Hepatocyte (in vitro differentiated cells): ENCODE measurements at regions not wholly inside any gene's neighbourhood (a gene's known extent, or its start where the extent isn't known, plus 50 kb on each side); places are given as distances from the start of the nearest gene placed in this dataset.

Source experiments
- CTCF ChIP-seq: fragments of 200-600 bp; sonication (generic); IDR thresholded peaks from 2 replicates; pipeline ENCODE4 v1.5.1; 2016; ENCODE audit warnings: antibody characterized with exemption, mild to moderate bottlenecking; ENCODE audit not compliant: poor library complexity
- EZH2 ChIP-seq: fragments of 200-600 bp; sonication (generic); IDR thresholded peaks from 2 replicates; pipeline ENCODE4 v1.6.1; 2016; ENCODE audit warnings: antibody characterized with exemption, mild to moderate bottlenecking, borderline replicate concordance
- EZH2phosphoT487 ChIP-seq: fragments of 200-600 bp; sonication (generic); IDR thresholded peaks from one replicate; pipeline ENCODE4 v1.6.1; 2018; ENCODE audit warnings: antibody characterized with exemption, mild to moderate bottlenecking, low read depth, moderate library complexity; ENCODE audit not compliant: unreplicated experiment, severe bottlenecking

- TF ChIP-seq CTCF (no peak), EZH2phosphoT487 (no peak), EZH2 (no peak)
These were observed 362.0 kb upstream of the XYLT1 start for GRCh38 chr16:17832738-17833137.
